ENCODE measurements at regions not wholly inside any gene's neighbourhood (a gene's known extent, or its start where the extent isn't known, plus 50 kb on each side); places are given as distances from the start of the nearest gene placed in this dataset.
A peak's percentile ranks its signal among the peaks of the same experiment; 100 is the strongest.
"Not testable (repeated sequence)": the region's sequence is repeated elsewhere in the genome, so short reads cannot be mapped to it uniquely, and the experiment has no call there.

DNA sequence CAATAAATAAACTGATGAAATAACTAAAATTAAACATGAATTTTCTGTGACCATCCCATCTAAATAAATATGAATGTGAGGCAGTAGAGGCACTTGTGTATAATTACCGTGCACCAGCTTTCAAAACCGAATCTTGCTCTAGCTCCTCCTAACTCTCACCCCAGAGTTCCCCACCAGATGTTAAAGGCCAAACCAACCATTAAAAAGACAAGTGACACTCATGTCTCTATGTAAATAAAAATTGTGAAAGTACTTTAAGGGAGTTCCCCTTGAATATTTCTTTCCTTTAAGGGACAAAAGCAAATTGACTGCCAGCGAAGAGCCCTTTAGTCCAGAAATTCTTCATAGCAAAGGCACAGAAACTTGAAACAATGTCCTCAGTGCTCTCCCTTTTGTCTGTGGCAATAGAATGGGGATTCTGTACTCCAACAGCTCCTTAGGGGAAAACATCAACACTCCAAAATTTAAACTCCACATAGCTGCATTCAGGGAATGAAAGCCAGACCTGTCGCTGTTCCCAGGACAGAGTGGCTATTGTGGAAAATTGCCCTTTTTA, 101.7 kb upstream of the SOX21 start:
- no peak for DNase-seq

DNA sequence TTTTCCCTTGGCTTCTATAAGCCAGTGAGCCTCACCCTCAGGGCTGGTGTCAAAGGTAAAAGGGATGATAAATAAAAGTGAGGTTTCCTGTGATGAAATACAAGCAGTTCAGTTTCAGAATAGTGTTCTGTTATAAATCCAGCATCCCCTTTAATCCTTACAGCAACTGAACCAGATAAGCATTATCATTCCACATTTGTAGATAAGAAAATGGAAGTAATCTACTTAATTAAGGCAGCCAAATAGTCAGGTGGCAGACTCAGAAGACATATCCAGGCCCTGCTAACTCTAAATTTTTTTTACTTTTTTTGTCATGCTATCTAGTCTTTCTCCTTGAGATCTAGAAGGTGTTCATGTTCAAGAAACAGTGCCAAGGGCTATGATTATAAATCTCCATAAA, 99.4 kb upstream of the SOX21 start:
- DNase-seq, result no peak

DNA sequence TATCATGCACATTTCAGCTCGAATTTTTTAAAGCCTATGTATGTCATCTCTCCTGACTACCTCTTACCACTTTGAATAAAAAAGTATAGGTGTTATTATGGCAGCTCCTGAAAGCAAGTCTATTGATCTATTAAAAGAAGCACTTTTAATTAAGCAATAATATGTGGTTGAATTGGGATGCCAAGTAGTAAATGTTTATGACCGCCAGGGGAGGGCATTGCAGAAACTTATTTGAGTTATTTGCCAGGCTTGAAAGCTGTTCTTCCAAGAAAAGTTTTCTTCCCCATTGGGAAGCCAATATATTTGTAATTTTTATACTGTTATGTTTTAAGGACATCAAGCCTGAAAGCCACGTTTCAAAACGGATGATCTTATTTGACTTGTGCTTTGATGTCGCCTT, 88.1 kb upstream of the SOX21 start:
- no peak for DNase-seq

DNA sequence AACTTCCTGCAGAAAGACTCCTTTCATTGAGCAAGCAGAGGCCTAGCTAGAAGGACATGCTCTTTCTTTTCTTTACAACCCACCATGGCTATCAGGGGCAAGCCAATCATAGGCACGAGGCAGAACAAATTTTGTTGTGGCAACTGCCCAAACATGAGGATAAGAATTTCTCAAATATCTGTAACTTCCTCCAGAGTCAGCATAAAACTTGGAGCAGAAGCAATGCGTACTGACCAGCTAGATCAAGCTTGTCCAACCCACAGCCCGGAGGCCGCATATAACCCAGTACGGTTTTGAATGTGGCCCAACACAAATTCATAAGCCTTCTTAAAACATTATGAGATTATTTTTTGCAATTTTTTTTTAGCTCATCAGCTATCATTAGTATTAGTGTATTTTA, 87.0 kb upstream of the SOX21 start:
- DNase-seq, result no peak

DNA sequence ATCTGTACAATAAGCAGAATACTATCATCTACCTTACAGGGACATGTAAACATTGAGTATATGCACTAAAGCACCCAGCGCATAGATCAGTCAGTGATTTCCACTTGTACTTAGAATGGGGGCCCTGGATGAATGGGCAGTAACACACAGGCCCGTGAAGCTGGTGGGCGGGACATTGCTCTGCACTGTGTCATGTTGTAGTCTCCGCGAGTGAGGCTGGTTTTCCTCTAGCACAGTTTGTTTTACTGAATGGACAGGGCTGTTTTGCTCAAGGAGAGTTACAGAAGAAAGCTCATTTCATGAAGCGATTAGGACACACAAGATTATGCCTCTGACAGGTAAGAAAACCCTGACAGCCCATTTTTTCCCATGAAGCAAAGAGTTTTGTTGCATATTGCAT, 86.4 kb upstream of the SOX21 start:
- DNase-seq, result no peak

DNA sequence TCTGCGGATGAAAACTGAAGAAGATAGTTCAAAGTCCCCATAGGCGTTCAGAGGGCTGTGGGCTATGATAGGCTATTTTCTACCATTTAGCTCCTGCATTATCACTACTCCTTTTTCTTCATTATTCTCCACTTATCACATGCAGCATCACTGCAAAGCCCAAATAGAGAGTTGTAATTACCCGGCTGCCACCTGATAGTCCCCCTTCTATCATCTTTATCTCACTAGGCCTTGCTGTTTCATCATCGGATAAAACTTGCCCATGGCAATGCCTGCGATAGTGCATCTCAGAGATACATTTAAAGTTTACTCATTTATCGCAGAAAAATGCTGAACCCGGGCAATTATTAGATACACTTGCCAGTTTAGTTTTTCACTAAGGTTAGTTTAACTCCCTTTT, 82.9 kb upstream of the SOX21 start:
- DNase-seq, result no peak

DNA sequence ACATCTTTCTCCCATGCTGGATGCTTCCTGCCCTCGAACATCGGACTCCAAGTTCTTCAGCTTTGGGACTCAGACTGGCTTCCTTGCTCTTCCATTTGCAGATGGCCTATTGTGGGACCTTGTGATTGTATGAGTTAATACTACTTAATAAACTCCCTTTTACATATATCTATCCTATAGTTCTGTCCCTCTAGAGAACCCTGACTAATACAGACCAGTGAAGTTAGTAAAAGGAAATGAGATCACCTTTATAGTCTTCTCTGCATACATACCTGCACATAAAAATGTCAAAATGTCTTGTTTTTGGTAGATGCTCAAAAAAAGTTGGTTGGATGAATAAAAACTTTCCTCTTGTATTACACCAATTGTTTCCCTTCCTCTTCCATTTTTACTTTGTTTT, 73.9 kb upstream of the SOX21 start:
- not testable (repeated sequence) for DNase-seq

DNA sequence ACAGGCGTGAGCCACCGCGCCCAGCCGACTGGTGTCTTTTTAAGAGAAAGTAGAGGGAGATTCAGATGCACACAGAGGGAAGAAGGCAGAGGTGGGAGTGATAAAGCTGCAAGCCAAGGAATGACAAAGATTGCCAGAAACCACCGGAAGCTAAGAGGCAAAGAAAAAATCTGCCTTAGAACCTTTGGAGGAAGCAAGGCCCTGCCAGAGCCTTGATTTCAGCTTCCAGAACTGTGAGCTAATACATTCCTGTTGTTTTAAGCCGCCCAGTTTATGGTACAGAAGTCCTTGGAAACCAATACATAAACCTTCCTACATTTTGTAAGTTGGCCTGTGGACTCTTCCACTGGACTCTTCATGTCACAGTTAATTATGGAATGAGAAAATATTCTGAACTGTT, 71.7 kb upstream of the SOX21 start:
- no peak for DNase-seq

DNA sequence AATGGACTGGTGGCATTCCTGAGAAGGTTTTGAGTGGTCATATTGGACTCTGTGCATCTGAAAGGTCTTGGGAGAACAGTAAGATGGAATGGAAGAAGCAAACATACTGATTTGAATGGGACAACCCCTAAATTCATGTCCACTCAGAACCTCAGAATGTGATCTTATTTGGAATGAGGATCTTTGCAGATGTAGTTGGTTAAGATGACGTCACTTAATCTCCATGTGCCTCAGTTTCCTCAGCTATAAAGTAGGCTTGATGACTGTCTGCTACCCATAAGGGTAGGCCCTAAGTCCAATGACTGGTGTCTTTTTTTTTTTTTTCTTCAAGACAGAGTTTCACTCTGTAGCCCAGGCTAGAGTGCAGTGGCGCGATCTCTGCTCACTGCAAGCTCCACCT, 71.1 kb upstream of the SOX21 start:
- DNase-seq, result no peak

DNA sequence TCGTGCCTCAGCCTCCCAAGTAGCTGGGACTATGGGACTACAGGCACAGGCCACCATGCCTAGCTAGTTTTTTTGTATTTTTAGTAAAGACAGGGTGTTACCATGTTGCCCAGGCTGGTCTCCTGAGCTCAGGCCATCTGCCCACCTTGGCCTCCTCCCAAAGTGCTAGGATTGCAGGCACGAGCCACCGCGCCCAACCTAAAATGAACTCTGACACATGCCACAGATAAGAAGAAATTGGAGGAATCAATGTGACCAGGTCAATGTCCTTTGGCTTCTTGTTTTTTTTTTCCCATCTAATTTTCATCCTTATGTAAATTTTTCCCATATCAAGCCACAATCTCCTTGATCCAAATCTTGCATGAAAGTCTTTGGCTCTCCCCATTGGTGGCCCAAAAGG, 68.1 kb upstream of the SOX21 start:
- DNase-seq, result no peak

DNA sequence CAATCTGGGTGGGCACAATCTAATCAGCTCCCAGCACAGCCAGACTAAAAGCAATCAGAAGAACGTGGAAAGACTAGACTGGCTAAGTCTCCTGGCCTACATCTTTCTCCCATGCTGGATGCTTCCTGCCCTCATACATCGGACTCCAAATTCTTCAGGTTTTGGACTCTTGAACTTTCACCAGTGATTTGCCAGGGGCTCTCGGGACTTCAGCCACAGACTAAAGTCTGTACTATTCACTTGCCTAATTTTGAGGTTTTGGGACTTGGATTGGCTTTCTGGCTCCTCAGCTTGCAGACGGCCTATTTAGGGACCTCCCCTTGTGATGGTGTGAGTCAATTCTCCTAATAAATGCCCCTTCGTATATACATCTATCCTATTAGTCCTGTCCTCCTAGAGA, 66.6 kb upstream of the SOX21 start:
- DNase-seq, result no peak

DNA sequence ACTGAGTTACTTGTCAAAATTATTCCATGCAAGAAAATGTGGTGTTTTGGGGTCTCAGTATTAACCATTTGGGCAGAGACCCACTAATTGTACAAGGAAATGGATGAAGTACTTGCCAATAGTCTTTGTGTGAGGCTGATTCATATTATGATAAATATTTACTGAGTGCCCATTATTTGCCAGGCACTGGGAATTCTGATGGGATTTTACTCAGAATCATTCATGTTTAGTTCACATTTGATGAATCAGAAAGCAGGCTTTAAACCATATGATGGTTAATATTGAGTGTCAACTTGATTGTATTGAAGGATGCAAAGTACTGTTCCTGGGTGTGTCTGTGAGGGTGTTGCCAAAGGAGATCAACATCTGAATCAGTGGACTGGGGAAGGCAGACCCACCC, 66.2 kb upstream of the SOX21 start:
- DNase-seq, result no peak

DNA sequence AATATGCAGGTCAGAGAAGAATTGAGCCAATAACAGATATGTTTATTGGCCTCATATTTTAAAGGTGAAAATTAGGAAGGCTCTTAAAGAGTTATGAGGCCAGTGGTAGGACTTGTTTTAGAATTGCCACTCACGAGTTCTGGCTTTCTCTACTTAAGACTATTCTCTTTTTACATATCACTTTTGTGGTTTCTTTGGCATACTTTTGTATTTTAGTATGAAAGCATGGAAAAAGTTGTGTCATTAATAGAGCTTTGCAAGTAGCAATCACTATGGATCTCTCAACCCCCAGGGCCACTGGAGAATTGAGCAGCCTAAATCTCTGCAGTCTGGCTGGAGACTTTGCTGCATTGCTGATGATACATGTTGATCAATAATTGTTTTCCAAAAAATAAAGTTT, 64.6 kb upstream of the SOX21 start:
- DNase-seq, result no peak

DNA sequence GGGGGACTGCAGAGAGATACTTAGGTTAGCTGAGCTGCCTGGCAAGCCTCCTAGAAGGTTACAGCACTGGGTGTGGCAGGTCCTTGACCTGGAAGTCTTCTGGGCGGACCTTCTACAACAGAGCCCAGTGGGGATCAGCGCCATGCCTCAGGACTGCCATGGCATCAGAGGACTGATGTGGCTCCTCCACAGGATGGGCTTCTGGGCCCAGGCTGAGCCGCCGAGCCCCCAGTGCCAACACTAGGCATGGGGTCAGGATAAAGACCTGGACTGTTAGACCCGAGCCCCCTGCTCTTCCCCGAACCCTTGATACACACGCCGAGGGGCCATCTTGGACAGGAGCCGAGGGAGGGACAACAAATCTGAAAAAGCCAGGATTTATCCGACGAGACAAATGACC, 64.0 kb upstream of the SOX21 start:
- no peak for DNase-seq

DNA sequence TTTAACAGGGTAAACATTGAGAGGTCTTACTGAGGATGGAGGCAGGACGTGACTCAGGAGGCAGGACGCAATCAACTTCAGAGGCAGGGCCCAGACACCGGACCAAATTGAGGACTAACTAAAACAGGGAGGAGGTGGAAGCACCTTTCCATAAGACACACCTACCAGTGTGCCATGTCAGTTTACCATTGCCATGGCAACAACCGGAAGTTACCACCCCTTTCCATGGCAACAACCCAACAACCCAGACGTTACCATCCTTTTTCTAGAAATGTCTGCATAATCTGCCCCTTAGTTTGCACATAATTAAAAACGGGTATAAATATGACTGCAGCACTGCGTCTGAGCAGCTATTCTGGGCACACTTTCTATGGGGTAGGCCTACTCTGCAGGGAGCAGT, 53.5 kb upstream of the SOX21 start:
- DNase-seq, result no peak

DNA sequence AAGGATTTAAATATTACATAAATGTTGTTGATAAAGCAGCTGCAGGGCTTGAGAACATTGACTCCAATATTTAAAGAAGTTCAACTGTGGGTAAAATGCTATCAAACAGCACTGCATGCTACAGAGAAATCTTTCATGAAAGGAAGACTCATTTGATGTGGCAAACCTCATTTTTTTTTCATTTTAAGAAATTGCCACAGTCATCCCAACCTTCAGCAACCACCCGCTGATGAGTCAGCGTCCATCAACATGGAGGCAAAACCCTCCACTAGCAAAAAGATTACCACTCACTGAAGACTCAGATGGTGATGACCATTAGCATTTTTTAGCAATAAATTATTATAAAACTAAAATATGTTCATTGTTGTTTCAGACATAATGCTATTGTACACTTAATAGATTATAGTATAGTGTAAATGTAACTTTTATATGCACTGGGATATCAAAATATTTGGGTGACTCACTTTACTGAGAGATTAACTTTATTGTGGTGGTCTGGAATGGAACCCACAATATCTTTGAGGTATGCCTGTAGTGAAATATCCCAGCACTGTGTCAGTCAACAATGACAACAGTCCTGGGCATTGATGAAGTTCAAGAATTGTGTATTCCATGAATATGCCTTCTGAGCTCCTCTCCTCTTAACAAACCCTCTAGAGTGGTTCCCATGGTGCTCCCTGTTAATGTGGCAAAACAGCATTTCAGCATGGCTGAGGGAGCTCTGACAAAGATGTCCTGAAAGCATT, 52.4 kb upstream of the SOX21 start:
- peak; percentile 19 to 35 for DNase-seq
